DND-41 (cell line): ENCODE measurements at regions not wholly inside any gene's neighbourhood (a gene's known extent, or its start where the extent isn't known, plus 50 kb on each side); places are given as distances from the start of the nearest gene placed in this dataset.

Experiments used
- EZH2 ChIP-seq: IDR thresholded peaks from 3 replicates; pipeline ENCODE4 v1.6.1; 2012; ENCODE audit warnings: borderline replicate concordance, low read depth, mild to moderate bottlenecking, moderate library complexity, low read length, inconsistent platforms; ENCODE audit not compliant: severe bottlenecking
- TF ChIP-seq, protein P1 (sequence below): IDR thresholded peaks from 2 replicates; pipeline ENCODE4 v1.5.1; 2012; ENCODE audit warnings: borderline replicate concordance, low read length, moderate library complexity, mild to moderate bottlenecking; ENCODE audit not compliant: poor library complexity, severe bottlenecking; ENCODE audit errors: extremely low read depth

GRCh38 chr5:39780347-39780746 lies 355.6 kb upstream of the DAB2 start:
- TF ChIP-seq, protein P1, sequence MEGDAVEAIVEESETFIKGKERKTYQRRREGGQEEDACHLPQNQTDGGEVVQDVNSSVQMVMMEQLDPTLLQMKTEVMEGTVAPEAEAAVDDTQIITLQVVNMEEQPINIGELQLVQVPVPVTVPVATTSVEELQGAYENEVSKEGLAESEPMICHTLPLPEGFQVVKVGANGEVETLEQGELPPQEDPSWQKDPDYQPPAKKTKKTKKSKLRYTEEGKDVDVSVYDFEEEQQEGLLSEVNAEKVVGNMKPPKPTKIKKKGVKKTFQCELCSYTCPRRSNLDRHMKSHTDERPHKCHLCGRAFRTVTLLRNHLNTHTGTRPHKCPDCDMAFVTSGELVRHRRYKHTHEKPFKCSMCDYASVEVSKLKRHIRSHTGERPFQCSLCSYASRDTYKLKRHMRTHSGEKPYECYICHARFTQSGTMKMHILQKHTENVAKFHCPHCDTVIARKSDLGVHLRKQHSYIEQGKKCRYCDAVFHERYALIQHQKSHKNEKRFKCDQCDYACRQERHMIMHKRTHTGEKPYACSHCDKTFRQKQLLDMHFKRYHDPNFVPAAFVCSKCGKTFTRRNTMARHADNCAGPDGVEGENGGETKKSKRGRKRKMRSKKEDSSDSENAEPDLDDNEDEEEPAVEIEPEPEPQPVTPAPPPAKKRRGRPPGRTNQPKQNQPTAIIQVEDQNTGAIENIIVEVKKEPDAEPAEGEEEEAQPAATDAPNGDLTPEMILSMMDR = no peak
- no peak for TF ChIP-seq EZH2
